Kidney glomerular epithelial cell (primary cell): ENCODE measurements at regions not wholly inside any gene's neighbourhood (a gene's known extent, or its start where the extent isn't known, plus 50 kb on each side); places are given as distances from the start of the nearest gene placed in this dataset.

Source experiments
- DNase-seq: peaks from one replicate; lab custom pipeline; 2025; lab: John Stamatoyannopoulos, UW

DNA sequence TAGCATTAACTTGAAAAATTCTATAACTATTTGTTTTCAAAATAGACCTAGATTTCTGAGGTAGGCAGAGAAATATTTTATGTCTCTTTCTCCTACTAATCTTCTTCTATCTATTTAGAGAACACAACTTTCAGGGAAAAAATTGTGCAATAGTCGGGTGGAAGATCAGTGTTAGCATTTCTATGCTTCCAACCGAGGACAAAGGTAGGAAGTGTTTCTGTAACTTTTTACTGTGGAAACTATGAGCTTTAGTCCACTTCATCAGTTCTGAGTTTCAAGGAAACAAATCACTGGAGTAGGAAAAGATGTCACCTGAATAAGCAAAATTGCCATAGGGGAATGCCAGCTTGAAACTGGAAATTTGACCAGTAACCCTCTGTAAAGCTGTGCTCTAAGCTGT, 207.7 kb upstream of the CTAGE1 start:
- no peak for DNase-seq

DNA sequence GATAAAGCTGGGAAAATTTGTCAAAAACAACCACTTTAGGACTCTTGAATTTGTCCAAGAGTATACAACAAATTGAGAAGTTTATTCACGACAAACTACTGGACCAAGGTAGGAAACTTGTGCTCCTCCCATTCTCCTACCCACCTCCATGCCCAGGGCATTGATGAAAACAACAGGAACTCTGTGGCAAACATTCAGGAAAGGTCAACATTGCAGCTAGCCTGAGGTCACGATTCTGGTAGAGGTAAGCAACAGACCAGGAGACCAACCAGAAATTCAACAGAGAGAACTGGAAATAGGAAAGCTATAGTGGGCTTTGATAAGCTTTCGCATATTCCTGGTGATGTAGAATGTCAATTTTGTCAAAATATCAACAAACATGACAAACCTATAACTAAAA, 209.1 kb upstream of the CTAGE1 start:
- DNase-seq: no peak

DNA sequence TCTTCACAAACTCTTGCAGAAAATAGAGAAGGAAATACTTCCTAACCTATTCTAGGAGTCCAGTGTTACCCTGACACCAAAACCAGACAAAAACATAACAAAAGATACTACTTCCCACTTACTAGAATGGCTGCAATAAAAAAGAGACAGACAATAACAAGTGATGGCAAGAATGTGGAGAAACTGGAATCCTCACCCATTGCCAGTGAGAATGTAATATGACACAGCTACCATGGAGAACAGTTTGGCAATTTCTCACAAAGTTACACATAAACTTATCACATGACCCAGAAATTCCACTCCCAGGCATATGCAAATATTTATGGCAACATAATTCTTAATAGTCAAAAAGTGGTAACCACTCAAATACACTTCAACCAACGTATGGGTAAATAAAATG, 209.8 kb upstream of the CTAGE1 start:
- DNase-seq: no peak

DNA sequence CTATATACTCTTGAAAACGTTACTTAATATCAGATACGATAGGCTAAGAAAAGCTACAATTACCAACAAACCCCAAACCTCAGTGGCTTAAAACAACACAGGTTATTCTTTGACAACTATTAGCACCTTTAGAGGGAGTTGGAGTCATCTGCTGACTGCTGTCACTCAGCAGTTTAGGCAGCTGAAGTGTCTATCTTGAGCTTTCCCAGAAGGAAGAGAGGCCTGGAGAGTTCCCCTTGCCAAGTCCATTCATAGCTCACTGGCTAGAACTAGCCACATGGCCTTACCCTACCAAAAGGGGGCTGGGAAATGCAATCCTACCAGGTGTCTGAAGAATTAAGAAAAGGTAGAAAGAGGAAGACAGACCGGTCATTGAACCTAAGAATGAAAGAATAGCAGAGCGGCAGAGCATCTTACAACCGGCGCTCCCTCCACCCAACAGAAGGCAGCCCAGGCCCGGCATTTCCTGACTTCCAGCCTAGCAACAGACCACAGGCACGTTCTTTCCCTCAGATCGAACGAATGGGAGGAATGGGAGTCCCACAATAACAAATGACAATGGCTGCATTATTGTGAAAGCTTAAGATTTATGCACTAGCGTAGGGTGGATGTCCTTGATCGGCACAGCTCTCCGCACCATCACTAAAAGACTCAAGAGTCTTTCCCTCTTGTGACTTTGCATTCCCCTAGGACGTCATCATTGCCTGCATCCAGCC, 211.2 kb upstream of the CTAGE1 start:
- DNase-seq: no peak

DNA sequence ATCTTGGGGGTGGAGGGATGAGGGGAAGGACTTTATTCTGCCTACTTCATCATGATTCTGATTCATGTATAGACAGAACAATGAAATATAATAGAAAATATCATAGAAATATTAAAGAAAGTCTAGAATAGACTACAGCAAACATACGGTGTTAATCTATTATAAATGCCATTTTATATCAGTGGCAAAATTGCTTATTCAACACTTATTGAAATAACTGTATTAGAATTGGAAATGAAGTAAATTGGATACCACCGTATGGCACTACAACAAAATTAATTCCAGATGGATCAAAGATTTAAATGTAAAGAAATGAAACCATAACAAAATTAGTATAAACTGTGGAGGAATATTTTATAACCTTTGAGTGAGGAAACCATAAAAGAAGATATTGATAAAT, 213.3 kb upstream of the CTAGE1 start:
- no peak for DNase-seq

DNA sequence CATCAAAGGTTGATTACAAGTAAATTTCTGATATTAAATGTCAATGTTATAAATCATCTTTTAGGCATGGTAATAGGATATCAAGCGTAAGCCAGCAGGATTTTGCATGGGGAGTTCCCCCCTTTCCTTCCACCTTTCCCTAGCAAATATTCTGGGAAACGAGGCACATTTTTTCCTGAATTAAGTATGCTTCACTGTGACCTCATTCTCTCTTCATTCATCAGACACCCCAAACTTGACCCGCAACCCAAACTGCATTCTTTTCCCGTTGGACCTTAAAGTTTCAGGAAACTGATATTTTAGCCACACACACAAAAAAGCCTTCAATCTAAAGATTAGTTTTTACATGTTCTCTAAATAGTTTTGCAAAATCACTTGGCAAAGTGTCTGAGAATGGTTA, 214.5 kb upstream of the CTAGE1 start:
- no peak for DNase-seq

DNA sequence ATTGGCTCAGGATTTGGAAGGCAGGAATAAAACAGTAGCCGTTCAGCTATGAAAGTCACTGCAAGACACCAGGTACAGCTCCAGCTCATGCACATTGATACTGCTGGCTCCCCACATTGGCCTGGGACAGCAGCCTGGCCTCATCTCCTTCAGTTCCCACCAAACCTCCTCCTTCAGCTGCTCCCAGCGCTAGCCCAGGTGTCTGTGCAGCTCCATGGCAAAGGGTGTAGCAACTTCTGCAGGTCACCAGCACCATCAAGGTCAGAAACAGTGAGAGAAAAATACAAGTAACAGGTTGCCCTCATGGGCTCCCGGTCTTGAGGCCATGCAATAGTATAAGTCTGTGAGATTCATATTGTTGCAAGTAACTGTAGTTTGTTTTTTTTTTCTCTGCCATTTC, 216.7 kb upstream of the CTAGE1 start:
- no peak for DNase-seq

DNA sequence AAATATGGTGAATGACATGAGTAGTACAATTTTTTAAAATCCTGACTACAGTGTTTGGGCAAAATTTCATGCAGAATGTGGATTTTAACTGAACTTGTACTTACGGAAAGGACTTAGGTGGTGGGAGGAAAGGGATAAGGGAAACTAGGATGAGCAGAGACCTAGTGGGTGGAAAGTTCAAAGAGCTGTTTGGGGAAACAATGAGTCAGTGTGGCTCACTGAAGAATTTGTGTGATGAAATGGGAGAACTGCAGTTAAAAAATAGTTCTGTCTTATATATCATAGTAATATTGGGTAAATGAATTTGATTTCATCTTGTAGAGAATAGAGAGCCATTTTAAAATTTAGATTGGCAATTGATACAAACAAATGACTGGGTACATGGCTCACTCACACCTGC, 220.1 kb upstream of the CTAGE1 start:
- peak; percentile 45 for DNase-seq

DNA sequence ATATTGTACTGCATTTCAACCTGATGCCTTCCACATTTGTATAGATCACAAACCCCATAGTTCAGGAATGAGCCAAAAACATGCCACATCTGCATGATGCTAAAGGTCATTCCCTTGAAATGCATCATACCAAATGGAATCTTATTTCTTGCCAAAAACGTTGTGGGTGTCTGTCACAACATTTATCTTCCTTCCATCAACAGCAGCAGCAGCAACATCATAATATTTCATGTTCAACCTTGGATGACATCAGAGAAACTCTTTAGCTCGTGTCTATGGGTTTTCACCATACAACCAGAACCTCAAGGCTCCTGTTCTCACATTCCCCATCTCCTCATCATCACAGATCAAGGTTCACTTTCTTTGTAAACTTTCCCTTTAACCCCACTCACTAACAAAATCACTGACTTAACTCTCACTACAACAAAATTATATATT, 221.3 kb upstream of the CTAGE1 start:
- DNase-seq: peak; percentile 65

DNA sequence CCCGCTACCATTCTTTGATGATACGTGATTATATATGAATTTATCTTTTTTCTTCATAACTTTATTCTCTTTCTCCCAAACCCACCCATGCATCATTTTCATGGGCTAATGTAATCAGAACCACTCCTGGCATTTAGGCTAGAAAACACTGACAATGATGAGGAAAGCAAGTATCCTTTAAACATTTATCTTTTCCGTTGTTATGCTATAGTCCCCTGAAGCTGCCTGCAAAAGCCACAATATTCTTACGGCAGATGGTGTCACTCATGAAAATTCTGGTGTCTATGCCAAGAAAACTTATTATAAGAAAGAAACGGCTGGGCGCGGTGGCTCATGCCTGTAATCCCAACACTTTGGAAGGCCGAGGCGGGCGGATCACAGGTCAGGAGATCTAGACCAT, 221.8 kb upstream of the CTAGE1 start:
- no peak for DNase-seq

DNA sequence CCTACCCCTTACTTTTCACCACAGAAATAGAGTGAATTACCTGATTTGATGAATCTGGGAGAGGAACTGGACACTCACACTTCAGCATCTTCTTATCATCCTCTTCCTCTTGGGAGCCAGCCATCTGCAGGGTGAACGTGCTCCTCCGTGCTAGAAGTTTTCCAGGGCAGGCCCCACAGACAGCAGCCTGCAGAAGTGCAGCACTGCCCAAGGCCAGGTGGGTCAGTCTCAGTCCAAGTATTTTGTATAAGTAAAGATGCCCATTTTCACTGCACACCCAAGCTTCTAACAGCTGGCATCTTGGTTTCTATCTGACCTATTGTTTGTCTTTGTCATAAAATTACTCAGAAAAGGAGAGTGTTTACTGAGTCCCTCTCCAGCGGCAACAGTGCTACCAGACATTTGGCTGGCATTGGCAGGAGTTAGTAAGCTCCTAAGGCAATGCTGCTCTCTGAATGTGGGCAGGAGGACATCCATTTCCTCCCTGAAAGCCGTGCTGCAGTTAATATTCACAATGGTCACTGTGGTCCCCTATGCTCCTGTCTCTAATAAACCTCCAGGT, 222.6 kb upstream of the CTAGE1 start:
- no peak for DNase-seq

DNA sequence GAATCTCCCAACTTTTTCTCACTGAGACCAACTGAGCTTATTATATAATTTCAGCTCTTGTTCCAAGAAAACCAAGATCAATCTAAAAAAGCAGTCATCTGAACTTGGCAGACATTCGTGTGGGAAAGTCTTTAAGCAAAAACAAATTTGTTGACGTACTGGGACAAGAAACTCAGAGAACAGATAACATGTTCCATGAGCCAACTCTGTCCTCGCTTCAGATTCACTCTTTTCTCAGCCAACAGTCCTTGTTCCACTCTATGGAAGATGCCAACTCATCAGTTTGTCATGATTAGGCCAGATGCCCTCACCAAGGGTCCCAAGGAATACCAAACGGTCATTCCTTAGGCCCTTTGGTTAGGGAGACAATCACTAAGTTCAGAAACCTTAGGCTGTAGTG, 224.2 kb upstream of the CTAGE1 start:
- DNase-seq: no peak

DNA sequence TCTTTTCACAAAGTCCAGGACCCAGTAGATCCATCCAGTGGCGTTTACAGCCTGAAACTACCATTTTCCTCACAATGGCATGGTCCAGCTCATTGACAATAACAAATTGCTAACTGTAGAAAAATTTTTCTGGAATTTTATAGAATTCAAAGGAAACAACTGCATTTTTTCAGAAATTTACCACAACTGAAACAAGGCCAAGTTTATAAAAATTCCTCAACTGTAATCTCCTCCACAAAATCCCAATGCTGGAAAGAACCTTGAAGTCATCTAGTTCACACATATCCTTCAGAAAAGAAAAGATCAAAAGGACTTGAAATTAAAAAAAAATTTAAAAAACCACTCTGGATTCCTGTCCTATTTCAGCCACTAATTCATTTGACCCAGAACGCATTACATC, 226.0 kb upstream of the CTAGE1 start:
- DNase-seq: no peak

DNA sequence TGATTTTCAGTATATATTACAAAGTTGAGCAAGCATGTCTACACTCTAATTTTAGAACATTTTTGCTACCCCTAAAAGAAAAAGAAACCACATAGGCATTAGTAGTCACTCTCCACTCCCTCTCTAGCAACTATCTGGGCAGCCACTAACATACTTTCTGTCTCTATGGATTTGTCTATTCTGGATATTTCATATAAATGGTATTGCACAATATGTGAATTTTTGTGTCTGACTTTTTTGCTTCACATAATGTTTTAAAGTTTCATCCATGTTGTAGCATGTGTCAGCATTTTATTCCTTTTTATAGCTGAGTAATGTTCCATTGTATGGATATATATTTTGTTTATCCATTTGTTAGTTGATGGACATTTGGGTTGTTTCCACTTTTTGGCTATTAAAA, 232.5 kb upstream of the CTAGE1 start:
- DNase-seq: no peak

DNA sequence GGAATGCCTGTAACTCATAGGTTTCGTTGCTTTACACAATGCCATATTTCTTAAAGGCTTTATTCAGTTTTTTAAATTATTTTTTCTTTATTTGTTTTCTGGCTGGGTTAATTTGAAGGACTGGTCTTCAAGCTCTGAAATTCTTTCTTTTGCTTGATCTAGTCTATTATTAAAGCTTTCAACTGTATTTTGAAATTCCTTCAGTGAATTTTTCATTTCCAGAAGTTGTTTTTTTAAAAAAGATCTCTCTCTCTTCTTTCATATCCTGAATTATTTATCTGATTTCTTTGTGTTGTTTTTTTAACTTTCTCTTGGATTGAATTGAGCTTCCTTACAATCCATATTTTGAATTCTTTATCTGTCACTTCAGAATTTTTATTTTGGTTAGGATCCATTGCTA, 239.9 kb upstream of the CTAGE1 start:
- no peak for DNase-seq

DNA sequence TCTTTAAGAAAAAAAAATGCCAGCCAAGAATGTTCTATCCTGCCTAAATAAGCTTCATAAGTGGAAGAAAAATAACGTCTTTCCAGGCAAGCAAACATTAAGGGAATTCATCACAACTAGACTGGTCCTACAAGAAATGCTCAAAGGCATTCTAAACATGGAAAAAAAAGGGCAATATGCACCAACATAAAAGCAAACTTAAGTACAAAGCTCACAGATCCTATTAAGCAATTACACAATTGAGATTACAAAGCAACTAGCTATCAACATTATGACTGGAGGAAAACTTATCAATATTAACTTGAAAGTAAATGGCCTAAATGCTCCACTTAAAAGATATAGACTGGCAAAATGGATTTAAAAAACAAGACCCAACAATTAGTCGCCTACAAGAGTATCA, 240.6 kb upstream of the CTAGE1 start:
- no peak for DNase-seq

DNA sequence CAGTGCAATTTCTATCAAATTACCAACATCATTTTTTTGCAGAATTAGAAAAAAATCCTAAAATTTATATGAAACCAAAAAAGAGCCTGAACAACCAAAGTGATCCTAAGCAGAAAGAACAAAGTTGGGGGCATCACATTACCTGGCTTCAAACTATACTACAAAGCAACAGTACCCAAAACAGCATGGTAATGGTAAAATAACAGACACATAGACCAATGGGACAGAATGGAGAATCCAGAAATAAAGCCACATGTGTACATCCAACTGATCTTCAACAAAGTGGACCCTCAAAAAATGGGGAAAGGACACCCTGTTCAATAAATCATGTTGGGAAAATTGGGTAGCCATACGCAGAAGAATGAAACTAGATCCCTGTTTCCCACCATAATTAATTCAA, 245.7 kb upstream of the CTAGE1 start:
- DNase-seq: no peak

DNA sequence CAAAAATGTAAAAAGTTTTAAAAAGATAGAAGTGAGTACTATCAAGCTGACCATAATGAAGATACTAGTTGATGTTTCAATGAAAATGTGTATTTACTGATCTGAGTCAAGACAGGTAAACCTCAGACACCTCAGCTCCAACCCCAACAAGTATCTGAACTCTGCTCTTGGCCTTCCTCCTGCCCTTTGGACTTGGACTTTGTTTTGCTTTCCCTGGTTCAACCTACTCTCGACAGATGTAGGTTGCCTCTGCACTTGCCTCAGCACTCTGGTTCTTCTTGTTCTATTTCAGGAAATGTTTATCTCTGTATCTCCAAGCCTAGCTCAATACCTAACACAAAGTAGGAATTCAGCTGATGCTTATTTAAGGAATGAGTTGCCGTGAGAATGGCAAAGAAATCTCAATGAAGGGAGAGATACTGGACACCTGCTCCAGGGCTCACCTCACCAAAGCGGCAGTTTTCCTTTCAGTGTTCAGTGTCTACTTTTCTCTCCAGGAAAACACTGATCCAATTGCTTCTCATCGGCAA, 248.8 kb upstream of the CTAGE1 start:
- DNase-seq: no peak

DNA sequence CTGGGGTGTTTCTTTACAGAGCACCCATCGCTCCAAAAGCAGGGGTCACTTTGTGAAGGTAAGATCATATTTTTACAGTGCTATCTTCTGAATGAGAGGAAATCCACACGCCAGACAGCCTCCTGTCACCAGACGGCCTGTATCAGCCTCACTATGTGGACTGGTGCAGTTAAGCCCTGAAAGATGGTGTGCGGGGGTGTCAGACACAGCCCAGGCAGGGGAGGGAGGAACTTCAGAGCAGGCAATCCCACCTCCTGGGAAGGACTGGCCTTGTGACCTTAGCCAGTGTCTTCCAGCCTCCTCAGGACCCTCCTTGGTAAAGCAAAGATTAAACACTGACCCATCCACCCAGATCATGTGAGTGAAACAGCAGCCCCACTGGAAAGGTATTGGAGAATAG, 249.4 kb upstream of the CTAGE1 start:
- no peak for DNase-seq

DNA sequence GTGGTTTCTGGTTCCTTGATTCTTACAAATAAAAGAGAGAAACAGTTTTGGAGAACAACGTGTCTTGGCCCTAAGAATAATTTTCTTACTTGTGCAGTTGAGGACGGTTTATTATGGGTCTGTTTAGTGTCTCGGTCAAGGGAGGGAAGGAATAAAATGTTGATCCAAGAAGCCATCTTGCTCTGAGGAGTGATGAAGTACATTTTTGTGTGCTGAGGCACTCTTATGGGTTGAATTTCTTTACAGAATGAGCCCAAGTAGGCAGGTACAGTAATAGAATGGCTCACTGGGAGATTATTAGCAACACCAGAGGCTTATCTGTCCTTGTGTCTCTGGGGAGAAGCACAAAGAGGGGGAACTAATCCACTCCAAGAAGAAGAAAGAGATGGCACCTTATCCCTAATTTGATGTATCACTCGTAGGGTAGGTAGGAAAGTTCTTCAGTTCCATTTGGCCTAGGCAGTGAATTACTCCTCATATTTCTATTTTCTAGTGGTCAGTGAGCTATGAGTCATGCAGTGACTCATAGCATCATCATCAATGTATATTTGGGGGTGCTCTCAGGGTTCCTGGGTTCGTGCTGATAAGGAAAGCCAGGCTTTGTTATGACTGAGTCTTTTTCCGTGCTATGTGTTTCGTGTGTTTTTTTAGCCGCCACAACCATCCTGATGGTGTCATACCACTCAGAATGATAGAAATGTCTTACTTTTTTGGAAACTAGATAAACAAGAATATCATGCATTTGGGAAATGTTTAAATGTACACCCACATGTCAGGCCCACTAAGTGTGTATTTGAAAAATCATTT, 250.1 kb upstream of the CTAGE1 start:
- DNase-seq: peak; percentile 75

DNA sequence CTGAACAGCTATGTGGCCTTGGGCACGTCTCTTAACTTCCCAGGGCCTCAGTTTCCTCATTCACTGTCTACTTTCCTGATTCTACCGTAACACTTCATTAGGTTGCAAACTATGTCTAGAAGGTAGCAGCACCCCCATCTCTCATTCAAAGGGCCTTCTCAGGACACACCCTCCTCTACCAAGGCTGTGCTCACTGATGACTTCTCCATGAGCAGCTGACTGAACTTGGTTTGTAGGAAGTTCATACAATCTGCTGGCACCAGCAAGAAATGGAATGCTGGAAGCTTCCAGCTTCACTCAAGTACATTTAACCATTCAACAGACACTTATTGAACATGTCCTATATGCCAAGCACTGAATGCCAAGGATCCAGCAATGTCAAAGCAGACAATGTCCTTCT, 250.8 kb upstream of the CTAGE1 start:
- no peak for DNase-seq

DNA sequence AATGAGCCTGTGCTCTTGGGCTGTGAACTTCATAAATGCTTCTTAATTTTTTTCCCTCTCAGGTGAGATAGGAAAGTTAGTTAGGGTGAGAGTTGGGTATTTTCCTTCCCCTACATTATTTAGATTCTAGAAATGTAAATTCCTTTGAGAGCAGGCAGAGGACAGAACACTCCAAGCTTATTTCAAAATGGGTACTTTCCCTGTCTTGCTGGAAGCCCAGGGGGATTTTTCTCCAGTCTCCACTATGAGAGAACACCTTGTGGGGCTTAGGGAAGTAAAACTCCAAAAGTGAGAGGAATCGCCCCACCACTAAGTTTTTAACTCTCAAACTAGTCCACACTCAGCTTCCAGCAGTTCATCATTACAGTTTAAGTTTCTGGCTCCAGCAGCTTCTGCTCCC, 253.2 kb upstream of the CTAGE1 start:
- no peak for DNase-seq

DNA sequence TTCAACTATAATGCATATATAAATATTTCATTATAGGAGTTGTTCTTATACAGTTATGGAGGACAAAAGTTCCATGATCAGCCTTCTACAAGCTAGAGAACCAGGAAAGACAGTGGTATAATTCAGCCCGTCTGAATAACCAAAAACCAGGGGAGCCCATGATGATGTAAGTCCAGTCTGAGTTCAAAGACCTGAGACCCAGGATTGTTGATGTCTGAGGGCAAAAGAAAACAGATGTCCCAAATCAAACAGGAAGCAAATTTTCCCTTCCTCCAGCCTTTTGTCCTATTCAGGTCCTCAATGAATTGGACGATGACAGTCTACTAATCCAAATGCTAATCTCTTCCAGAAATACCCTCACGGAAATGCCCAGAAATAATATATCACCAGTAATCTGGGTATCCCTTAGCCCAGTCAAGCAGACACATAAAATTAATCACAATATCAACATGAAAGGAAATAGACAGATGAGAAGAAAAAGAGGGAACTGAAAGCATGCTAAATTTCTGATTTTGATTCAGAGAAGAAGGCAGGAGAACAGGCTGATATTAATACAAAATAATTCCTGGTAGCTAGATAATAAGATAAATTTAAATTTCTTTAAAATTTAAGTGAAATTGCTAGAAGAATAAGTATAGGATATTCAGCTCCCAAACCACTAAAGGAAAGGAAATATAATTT, 255.6 kb upstream of the CTAGE1 start:
- DNase-seq: no peak
